HG02973 (cell line): ENCODE measurements at regions not wholly inside any gene's neighbourhood (a gene's known extent, or its start where the extent isn't known, plus 50 kb on each side); places are given as distances from the start of the nearest gene placed in this dataset.
A peak's percentile ranks its signal among the peaks of the same experiment; 100 is the strongest.

Experiments used
- ATAC-seq: cut with Tn5 transposase; IDR thresholded peaks from one replicate; pipeline ENCODE4 v1.9.1; 2021; ENCODE audit warnings: moderate library complexity; ENCODE audit not compliant: unreplicated experiment

GRCh38 chr9:75397836-75398235, 309.5 kb downstream of the OSTF1 start:
- no peak for ATAC-seq

- ATAC-seq = no peak
Observed at GRCh38 chr9:75408391-75408790, 320.1 kb downstream of the OSTF1 start.

GRCh38 chr9:75410405-75410804, 322.1 kb downstream of the OSTF1 start:
- ATAC-seq = no peak

- no peak for ATAC-seq
Observed at GRCh38 chr9:75414371-75415160, 326.3 kb downstream of the OSTF1 start.

- ATAC-seq = no peak
Observed at GRCh38 chr9:75417471-75417870, 329.2 kb downstream of the OSTF1 start.

GRCh38 chr9:75418518-75418917, 330.2 kb downstream of the OSTF1 start:
- peak; percentile 52 for ATAC-seq

GRCh38 chr9:75422944-75423522, 334.7 kb downstream of the OSTF1 start:
- ATAC-seq = no peak

- ATAC-seq = no peak
Observed at GRCh38 chr9:75429531-75430475, 341.5 kb downstream of the OSTF1 start.

GRCh38 chr9:75431375-75431774, 343.1 kb downstream of the OSTF1 start:
- no peak for ATAC-seq

- ATAC-seq = no peak
Observed at GRCh38 chr9:75432386-75432785, 344.1 kb downstream of the OSTF1 start.

GRCh38 chr9:75432888-75433287, 344.6 kb downstream of the OSTF1 start:
- ATAC-seq = no peak

GRCh38 chr9:75438716-75439115, 350.4 kb downstream of the OSTF1 start:
- peak; percentile 60 for ATAC-seq

- ATAC-seq = no peak
Observed at GRCh38 chr9:75440914-75441313, 352.6 kb downstream of the OSTF1 start.

- ATAC-seq = no peak
Observed at GRCh38 chr9:75445144-75445543, 356.8 kb downstream of the OSTF1 start.

GRCh38 chr9:75447281-75447680, 359.0 kb downstream of the OSTF1 start:
- no peak for ATAC-seq

GRCh38 chr9:75448281-75448680, 360.0 kb downstream of the OSTF1 start:
- ATAC-seq = no peak

- no peak for ATAC-seq
Observed at GRCh38 chr9:75448955-75449354, 360.6 kb downstream of the OSTF1 start.

GRCh38 chr9:75451045-75451444, 362.7 kb downstream of the OSTF1 start:
- ATAC-seq = no peak

- ATAC-seq = no peak
Observed at GRCh38 chr9:75451505-75451904, 363.2 kb downstream of the OSTF1 start.

- no peak for ATAC-seq
Observed at GRCh38 chr9:75452512-75452911, 364.2 kb downstream of the OSTF1 start.

- ATAC-seq = no peak
Observed at GRCh38 chr9:75454043-75454442, 365.7 kb downstream of the OSTF1 start.

- ATAC-seq = no peak
Observed at GRCh38 chr9:75454891-75455290, 366.6 kb downstream of the OSTF1 start.
